ENCODE measurements at regions not wholly inside any gene's neighbourhood (a gene's known extent, or its start where the extent isn't known, plus 50 kb on each side); places are given as distances from the start of the nearest gene placed in this dataset.
"Not testable (repeated sequence)": the region's sequence is repeated elsewhere in the genome, so short reads cannot be mapped to it uniquely, and the experiment has no call there.

DNA sequence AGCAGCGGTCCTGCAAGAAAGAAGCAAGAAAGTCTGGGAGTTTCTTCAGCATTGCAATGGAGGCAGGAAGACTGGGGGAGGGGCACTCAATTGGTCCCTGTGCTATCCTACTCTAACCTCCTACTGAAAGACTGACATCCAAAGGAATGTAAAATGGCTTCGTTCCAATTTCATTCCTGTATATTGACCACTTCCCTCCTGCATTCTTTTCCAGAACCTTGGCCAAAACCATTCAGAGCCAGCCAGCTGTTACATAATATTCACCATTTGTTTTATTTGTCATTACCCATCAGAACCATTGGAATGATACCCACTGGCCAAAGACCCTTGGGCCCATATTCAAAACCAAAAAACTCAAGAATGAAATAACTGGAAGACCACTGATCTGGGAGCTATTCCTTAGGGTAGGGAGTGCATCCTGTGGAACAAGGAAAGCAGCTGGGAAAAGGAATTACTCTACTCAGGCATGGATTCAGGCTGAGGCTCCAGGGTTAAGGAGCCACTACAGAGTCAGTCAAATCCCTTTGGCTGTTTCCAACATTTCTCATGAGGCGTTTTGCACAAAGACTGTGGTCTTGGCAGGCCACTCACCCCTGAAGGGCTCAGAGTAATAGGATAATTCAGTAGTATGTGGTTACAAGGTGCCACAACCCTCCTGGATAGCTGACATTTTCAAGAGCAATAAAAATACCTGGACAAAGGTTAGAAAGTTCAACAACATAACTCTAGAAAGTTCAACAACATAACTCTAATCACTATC lies 148.7 kb upstream of the SLC1A3 start:
- WGBS, 2 donors, result 68 to 73% methylated on average over 3 of the region's 3 CpGs
- no peak for TF ChIP-seq POLR2A (IDR thresholded peaks at IDR 0.05)
- intact Hi-C loops (cut with DNase I; ENCODE audit: low total_unique reads), result no loop called here
- DNase-seq (ENCODE audit: low spot score in 2 of 2), result no peak
- H3K4me3 ChIP-seq (ENCODE audit: low read depth, poor library complexity, severe bottlenecking), result no peak overlapping the region

DNA sequence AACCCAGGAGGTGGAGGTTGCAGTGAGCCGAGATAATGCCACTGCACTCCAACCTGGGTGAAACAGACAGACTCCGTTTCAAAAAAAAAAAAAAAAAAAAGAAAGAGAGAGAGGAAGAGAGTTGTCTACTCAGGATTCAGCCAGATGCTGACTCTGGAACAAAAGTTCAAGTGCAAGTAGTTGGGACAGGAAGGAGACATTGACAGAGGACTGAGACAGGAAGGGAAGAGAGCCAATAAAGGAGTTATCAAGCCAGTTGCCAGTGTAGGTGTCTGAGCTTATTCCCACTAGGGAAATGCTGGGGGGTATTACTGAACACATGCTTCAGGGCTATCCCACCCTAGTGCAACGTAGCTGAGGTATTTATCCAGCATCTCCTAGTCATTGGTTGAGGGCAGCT lies 147.7 kb upstream of the SLC1A3 start:
- no peak for DNase-seq (ENCODE audit: low spot score in 2 of 2)
- TF ChIP-seq POLR2A (IDR thresholded peaks at IDR 0.05) (no peak), CTCF (IDR thresholded peaks at IDR 0.05) (no peak)
- 53 to 62% methylated on average over 3 of the region's 3 CpGs for WGBS, 2 donors
- no peak overlapping the region for H3K4me3 ChIP-seq (ENCODE audit: low read depth, poor library complexity, severe bottlenecking)
- intact Hi-C loops (cut with DNase I; ENCODE audit: low total_unique reads), result no loop called here

DNA sequence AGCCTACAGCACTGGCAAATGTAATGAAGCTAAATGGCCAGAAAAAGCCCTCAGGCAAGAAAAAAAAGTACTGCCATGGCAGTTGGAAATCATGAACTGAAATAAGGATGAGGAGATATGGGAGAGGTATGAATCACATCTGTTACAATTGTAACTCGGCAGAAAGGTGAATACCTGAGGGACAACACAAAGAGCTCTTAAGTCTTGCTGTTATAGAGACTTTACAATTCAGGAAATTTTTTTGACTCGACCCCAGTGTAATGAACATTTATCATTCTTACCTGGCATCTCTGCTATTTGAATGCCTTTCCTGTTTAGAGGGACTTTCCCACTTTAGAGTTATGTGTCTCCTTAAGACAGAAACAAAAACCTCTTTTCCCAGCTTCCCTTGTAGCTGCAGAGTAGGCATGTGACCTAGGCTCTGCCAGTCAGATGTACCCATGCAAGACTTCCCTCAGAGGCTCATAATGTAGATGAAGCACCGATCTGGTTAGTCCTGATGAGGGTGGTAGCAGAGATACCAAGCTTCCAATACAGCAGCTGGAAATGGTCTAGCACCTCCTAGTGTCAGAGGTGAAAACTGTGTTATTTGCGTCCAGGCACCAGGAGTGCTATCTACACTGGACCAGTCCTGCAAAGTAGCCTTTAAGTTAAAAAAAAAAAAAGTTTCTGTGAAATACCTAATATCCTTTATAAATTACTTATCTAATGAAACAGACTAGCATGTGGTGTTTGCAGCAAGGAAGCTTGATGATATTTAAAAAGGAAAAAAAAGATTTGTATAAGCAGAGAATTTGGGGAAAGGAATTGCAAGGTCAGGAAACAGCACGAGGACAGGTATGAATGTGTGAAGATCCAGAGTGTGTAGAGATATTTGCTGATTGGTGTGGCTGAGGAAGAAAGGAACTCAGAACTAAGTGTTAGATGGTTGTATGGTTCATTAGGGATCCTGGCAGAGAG lies 146.9 kb upstream of the SLC1A3 start:
- TF ChIP-seq CTCF (IDR thresholded peaks at IDR 0.05), result no peak
- TF ChIP-seq POLR2A (IDR thresholded peaks at IDR 0.05), result no peak
- no peak overlapping the region for H3K4me3 ChIP-seq (ENCODE audit: low read depth, poor library complexity, severe bottlenecking)
- intact Hi-C loops (cut with DNase I; ENCODE audit: low total_unique reads), result no loop called here
- DNase-seq (ENCODE audit: low spot score in 2 of 2), result no peak
- WGBS, 2 donors, result 51 to 71% methylated on average over 5 of the region's 5 CpGs

- no peak for DNase-seq (ENCODE audit: low spot score in 2 of 2)
- H3K4me3 ChIP-seq (ENCODE audit: low read depth, poor library complexity, severe bottlenecking), result no peak overlapping the region
- 55 to 69% methylated on average over 5 of the region's 5 CpGs for WGBS, 2 donors
- intact Hi-C loops (cut with DNase I; ENCODE audit: low total_unique reads), result no loop called here
- no peak for TF ChIP-seq CTCF (IDR thresholded peaks at IDR 0.05)
- TF ChIP-seq POLR2A (IDR thresholded peaks at IDR 0.05), result no peak
Observed at GRCh38 chr5:36462295-36463021, 143.9 kb upstream of the SLC1A3 start.

- whole genome bisulfite sequencing, 2 donors, result 97 to 99% methylated on average over 2 of the region's 2 CpGs
- not testable (repeated sequence) for DNase-seq (ENCODE audit: low spot score in 2 of 2)
Observed at GRCh38 chr5:36475942-36476341, 130.5 kb upstream of the SLC1A3 start.

GRCh38 chr5:36478646-36479317 lies 127.6 kb upstream of the SLC1A3 start:
- 57 to 60% methylated on average over 7 of the region's 7 CpGs for WGBS, 2 donors
- TF ChIP-seq CTCF (IDR thresholded peaks at IDR 0.05) (no peak), POLR2A (IDR thresholded peaks at IDR 0.05) (no peak)
- H3K4me3 ChIP-seq (ENCODE audit: low read depth, poor library complexity, severe bottlenecking), result no peak overlapping the region
- intact Hi-C loops (cut with DNase I; ENCODE audit: low total_unique reads), result no loop called here
- no peak for DNase-seq (ENCODE audit: low spot score in 2 of 2)

More at GRCh38 chr5:36475942-36476341, 130.5 kb upstream of the SLC1A3 start:
- H3K4me3 ChIP-seq (ENCODE audit: low read depth, poor library complexity, severe bottlenecking); intact Hi-C loops (cut with DNase I; ENCODE audit: low total_unique reads): not testable (repeated sequence)

Measured in lower leg skin (tissue), 4 donors.